K562 (cell line): ENCODE measurements at regions not wholly inside any gene's neighbourhood (a gene's known extent, or its start where the extent isn't known, plus 50 kb on each side); places are given as distances from the start of the nearest gene placed in this dataset.

Experiments
- ATF1 ChIP-seq, 2 experiments: fragments of 450-650 bp in 1 of 2; IDR thresholded peaks; 2 replicates each; pipeline ENCODE4 v1.6.1; 2016; ENCODE audit warnings: missing compliant biosample characterization in 1 of 2, missing genetic modification characterization in 1 of 2
- CBFA2T3 ChIP-seq: fragments of 450-650 bp; IDR thresholded peaks from 2 replicates; pipeline ENCODE4 v1.6.1; 2017
- CXXC5 ChIP-seq: fragments of 250-450 bp; sonication (Bioruptor Pico); IDR thresholded peaks from 2 replicates; pipeline ENCODE4 v1.8.0; 2022; ENCODE audit warnings: inconsistent platforms, mild to moderate bottlenecking, moderate library complexity
- EZH2 ChIP-seq: IDR thresholded peaks from 2 replicates; pipeline ENCODE4 v1.6.1; 2012; ENCODE audit warnings: low read depth, mild to moderate bottlenecking, inconsistent platforms, low read length, borderline replicate concordance
- HOXB6 ChIP-seq: fragments of 250-450 bp; sonication (Bioruptor Pico); IDR thresholded peaks from 2 replicates; pipeline ENCODE4 v1.5.1; 2022; ENCODE audit warnings: mild to moderate bottlenecking, borderline replicate concordance
- KLF16 ChIP-seq: IDR thresholded peaks from 2 replicates; pipeline ENCODE4 v1.6.1; 2016; ENCODE audit warnings: antibody characterized with exemption
- KLF6 ChIP-seq: fragments of 250-450 bp; sonication (Bioruptor Pico); IDR thresholded peaks from 2 replicates; pipeline ENCODE4 v1.4.0; 2020; ENCODE audit warnings: mild to moderate bottlenecking, moderate library complexity, borderline replicate concordance
- NCOA2 ChIP-seq, 2 experiments: fragments of 450-650 bp; IDR thresholded peaks; 2 replicates each; pipeline ENCODE4 v1.6.1; 2018; ENCODE audit warnings: mild to moderate bottlenecking in 2 of 2, moderate library complexity in 1 of 2; ENCODE audit not compliant: partially characterized antibody in 2 of 2
- PATZ1 ChIP-seq: fragments of 250-450 bp; sonication (Bioruptor Pico); IDR thresholded peaks from 2 replicates; pipeline ENCODE4 v1.5.0; 2020; ENCODE audit warnings: mild to moderate bottlenecking, borderline replicate concordance
- RBM15 ChIP-seq: fragments of 200-400 bp; formaldehyde crosslinking; IDR thresholded peaks from 2 replicates; pipeline ENCODE4 v1.6.1; 2018; ENCODE audit warnings: mild to moderate bottlenecking, low read length, moderate library complexity; ENCODE audit not compliant: insufficient read depth
- SMARCA4 ChIP-seq: fragments of 450-650 bp; IDR thresholded peaks from 2 replicates; pipeline ENCODE4 v1.6.1; 2016
- SNAPC5 ChIP-seq: fragments of 250-450 bp; sonication (Bioruptor Pico); IDR thresholded peaks from 2 replicates; pipeline ENCODE4 v1.8.0; 2021; ENCODE audit warnings: moderate library complexity, mild to moderate bottlenecking, inconsistent platforms
- TAL1 ChIP-seq: fragments of 450-650 bp; IDR thresholded peaks from 2 replicates; pipeline ENCODE4 v1.6.1; 2016; ENCODE audit warnings: mild to moderate bottlenecking
- TARDBP ChIP-seq: fragments of 450-650 bp; IDR thresholded peaks from 2 replicates; pipeline ENCODE4 v1.6.1; 2016
- U2AF1 ChIP-seq: fragments of 200-400 bp; formaldehyde crosslinking; optimal IDR thresholded peaks from 2 replicates; pipeline ENCODE3; 2017; ENCODE audit warnings: mild to moderate bottlenecking, low read depth, low read length, moderate library complexity
- VEZF1 ChIP-seq: fragments of 200-800 bp; sonication (Bioruptor generic); IDR thresholded peaks from 2 replicates; pipeline ENCODE4 v1.6.1; 2017; ENCODE audit warnings: missing genetic modification characterization, missing compliant biosample characterization
- ZNF316 ChIP-seq: fragments of 450-650 bp; IDR thresholded peaks from 2 replicates; pipeline ENCODE4 v1.6.1; 2016
- ZNF696 ChIP-seq: fragments of 250-450 bp; sonication (Bioruptor Pico); conservative IDR thresholded peaks from 2 replicates; pipeline ENCODE4 v1.4.0; 2020; ENCODE audit warnings: mild to moderate bottlenecking, moderate library complexity
- ZNF778 ChIP-seq: fragments of 450-650 bp; formaldehyde crosslinking; IDR thresholded peaks from 2 replicates; pipeline ENCODE4 v1.4.0; 2020; ENCODE audit warnings: mild to moderate bottlenecking, moderate library complexity
- TF ChIP-seq, protein P1 (sequence below): sonication (generic); formaldehyde crosslinking; IDR thresholded peaks from 2 replicates; pipeline ENCODE4 v1.9.0; 2022; ENCODE audit warnings: mild to moderate bottlenecking, missing genetic modification reagents
- TF ChIP-seq, protein P2 (sequence below): fragments of 200-800 bp; sonication (Bioruptor generic); IDR thresholded peaks from 2 replicates; pipeline ENCODE4 v1.6.1; 2017; ENCODE audit warnings: missing genetic modification characterization, missing compliant biosample characterization

DNA sequence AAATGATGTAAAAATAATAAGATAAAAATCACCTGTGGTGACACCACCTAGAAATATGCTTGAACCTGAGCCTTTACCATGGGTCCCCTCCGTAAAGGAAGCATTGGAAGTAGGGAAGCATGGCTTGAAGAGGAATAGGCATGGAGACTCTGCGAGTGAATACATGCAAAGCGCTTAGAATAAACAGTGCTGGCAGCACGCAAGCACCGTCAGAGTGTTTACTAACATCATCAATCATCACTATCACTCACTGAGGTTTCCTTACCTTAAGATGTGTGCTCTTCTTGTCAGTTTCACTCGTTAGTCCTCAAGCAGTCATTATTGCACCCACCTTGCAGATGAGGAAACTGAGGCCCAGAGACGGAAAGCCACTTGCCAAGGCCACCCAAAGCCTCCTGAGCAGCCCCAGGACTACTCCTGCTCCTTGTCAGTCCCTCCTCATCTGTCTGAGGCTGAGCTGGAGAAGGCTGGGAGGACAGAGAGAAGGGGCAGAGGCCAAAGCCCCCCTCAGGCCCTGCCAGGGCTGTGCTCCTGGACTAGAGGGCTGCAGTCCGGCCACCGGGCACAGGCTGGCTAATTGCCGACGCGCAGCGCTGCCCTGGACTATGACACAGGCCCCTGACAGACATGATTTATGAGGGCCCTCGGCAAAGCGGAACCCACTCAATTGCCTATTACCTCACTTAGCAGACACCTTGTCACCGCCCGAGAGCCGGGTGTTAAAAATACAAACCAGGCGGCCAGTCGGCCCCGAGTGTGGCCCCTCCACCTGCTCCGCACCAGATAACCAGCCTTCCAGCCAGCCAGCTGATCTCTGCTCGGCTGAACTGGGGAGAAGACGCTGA lies 168.9 kb downstream of the MN1 start (continued):
- TF ChIP-seq CBFA2T3 (peak; percentile 75), KLF6 (no peak), ZNF696 (CRISPR knock-in tag) (no peak), PATZ1 (CRISPR knock-in tag) (no peak), TAL1 (peak; percentile 42; the same call in 1 of the 2 replicates), EZH2 (no peak), KLF16 (0 out of 2 replicates have a peak, but pooled peaks have one; percentile 43), VEZF1 (CRISPR knock-in tag) (no peak), NCOA2 (IDR thresholded peaks at IDR 0.05; ENCODE audit: partially characterized antibody in 2 of 2) (no peak), HOXB6 (CRISPR knock-in tag) (no peak), TARDBP (no peak), ATF1 (CRISPR knock-in tag; IDR thresholded peaks at IDR 0.05) (no peak), ATF1 (tag; IDR thresholded peaks at IDR 0.05) (peak; percentile 30; the same call in 1 of the 2 replicates), CXXC5 (CRISPR knock-in tag) (0 out of 2 replicates have a peak, but pooled peaks have one; percentile 24), RBM15 (no peak), ZNF316 (no peak), SNAPC5 (CRISPR knock-in tag) (no peak), ZNF778 (CRISPR knock-in tag) (no peak), SMARCA4 (no peak), U2AF1 (no peak)
- TF ChIP-seq, protein P1, sequence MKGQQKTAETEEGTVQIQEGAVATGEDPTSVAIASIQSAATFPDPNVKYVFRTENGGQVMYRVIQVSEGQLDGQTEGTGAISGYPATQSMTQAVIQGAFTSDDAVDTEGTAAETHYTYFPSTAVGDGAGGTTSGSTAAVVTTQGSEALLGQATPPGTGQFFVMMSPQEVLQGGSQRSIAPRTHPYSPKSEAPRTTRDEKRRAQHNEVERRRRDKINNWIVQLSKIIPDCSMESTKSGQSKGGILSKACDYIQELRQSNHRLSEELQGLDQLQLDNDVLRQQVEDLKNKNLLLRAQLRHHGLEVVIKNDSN (CRISPR knock-in tag), result no peak
- TF ChIP-seq, protein P2, sequence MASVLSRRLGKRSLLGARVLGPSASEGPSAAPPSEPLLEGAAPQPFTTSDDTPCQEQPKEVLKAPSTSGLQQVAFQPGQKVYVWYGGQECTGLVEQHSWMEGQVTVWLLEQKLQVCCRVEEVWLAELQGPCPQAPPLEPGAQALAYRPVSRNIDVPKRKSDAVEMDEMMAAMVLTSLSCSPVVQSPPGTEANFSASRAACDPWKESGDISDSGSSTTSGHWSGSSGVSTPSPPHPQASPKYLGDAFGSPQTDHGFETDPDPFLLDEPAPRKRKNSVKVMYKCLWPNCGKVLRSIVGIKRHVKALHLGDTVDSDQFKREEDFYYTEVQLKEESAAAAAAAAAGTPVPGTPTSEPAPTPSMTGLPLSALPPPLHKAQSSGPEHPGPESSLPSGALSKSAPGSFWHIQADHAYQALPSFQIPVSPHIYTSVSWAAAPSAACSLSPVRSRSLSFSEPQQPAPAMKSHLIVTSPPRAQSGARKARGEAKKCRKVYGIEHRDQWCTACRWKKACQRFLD, result no peak
